ENCODE measurements at regions not wholly inside any gene's neighbourhood (a gene's known extent, or its start where the extent isn't known, plus 50 kb on each side); places are given as distances from the start of the nearest gene placed in this dataset.

GRCh38 chr3:148084931-148085330 is 612.8 kb upstream of the AGTR1 start:
- Histone ChIP-seq H3K14ac (replicated peaks; ENCODE audit: low read depth, low read length) (no peak overlapping the region), H3K36me3 (ENCODE audit: control insufficient read depth, insufficient read depth, low read length) (no peaks in the 10 kb centered on the region), H3K4ac (ENCODE audit: low read depth, low read length) (no peak overlapping the region), H3K9me1 (ENCODE audit: insufficient read depth, low read length) (no peaks in the 10 kb centered on the region), H3K27ac (ENCODE audit: insufficient read depth, low read length) (no peak overlapping the region), H3K4me1 (ENCODE audit: control insufficient read depth, insufficient read depth, low read length) (no peaks in the 10 kb centered on the region), H2BK5ac (ENCODE audit: low read depth, low read length, poor library complexity, severe bottlenecking) (no peak overlapping the region), H4K8ac (ENCODE audit: low read depth in 2 of 2, low read length in 2 of 2) (no peak overlapping the region), H2AK9ac (replicated peaks; ENCODE audit: low read depth, low read length, poor library complexity) (no peak overlapping the region), H4K5ac (ENCODE audit: low read depth, low read length) (no peak overlapping the region), H2BK15ac (ENCODE audit: low read depth, low read length) (no peak overlapping the region), H3K9me3 (ENCODE audit: control insufficient read depth, insufficient read depth, low read length) (no peaks in the 10 kb centered on the region), H2AFZ (replicated peaks; ENCODE audit: low read length, poor library complexity) (no peak overlapping the region), H2BK120ac (ENCODE audit: low read depth, low read length) (no peak overlapping the region), H3K4me3 (ENCODE audit: insufficient read depth, low read depth, low read length) (no peak overlapping the region), H2AK5ac (ENCODE audit: low read depth, low read length) (no peak overlapping the region), H3K23ac (ENCODE audit: low read depth, low read length) (no peak overlapping the region), H3K79me1 (ENCODE audit: low read depth in 1 of 2, low read length in 2 of 2) (no peaks in the 10 kb centered on the region), H3K9ac (ENCODE audit: low read depth, low read length) (no peak overlapping the region), H3K18ac (ENCODE audit: low read depth, low read length) (no peak overlapping the region), H4K91ac (ENCODE audit: insufficient read depth, low read depth, low read length) (no peak overlapping the region), H2BK20ac (ENCODE audit: low read depth, low read length) (no peak overlapping the region), H3K56ac (ENCODE audit: extremely low read depth, insufficient read depth, low read length) (no peak overlapping the region), H3K4me2 (ENCODE audit: low read depth, low read length) (no peak overlapping the region), H4K20me1 (ENCODE audit: insufficient read depth, low read length) (no peaks in the 10 kb centered on the region), H3K27me3 (ENCODE audit: control insufficient read depth, insufficient read depth, low read length) (no peaks in the 10 kb centered on the region)
- in situ Hi-C loops (cut with MboI; ENCODE audit: low sequenced_read_pairs) (no loop called here), dilution Hi-C loops (cut with HindIII; ENCODE audit: low sequenced_read_pairs, unreplicated experiment) (no loop called here), intact Hi-C loops (cut with micrococcal nuclease) (no loop called here)
- TF ChIP-seq MAFK (IDR thresholded peaks at IDR 0.05; ENCODE audit: low read depth, low read length) (no peak), NFE2L2 (IDR thresholded peaks at IDR 0.05; ENCODE audit: low read depth, low read length) (no peak), MAZ (IDR thresholded peaks at IDR 0.05; ENCODE audit: borderline replicate concordance, low read depth, low read length) (no peak)
- ATAC-seq (ENCODE audit: low read depth) (no peak), DNase-seq (no peak)
- no TSS peak for BruUV-seq (replicated peaks)
- CTCF ChIA-PET, result interaction anchor here (0.6 kb wide), 1 partner anchor 14 kb away, joined by 3 read pairs; no protein-coding TSS in a partner anchor
- POLR2A ChIA-PET (ENCODE audit: unreplicated experiment), result no interaction called here
- WGBS, 2 experiments (ENCODE audit: extremely low coverage in 2 of 2, insufficient read length in 1 of 2), result no CpG with 5 or more reads among the region's 4 CpGs

Data from IMR-90 (cell line).